Neural crest cell (in vitro differentiated cells): ENCODE measurements at regions not wholly inside any gene's neighbourhood (a gene's known extent, or its start where the extent isn't known, plus 50 kb on each side); places are given as distances from the start of the nearest gene placed in this dataset.

Source experiments
- DNase-seq: peaks from one replicate; pipeline ENCODE4 v3.0.0; 2021; ENCODE audit warnings: low read depth, mixed read lengths, low spot score
- H3K27ac Mint-ChIP-seq: one replicate; pipeline ENCODE4 v1.8.0; 2021; ENCODE audit warnings: mild to moderate bottlenecking, mixed read lengths; ENCODE audit not compliant: unreplicated experiment
- H3K27me3 Mint-ChIP-seq: 2 replicates; pipeline ENCODE4 v1.8.0; 2021; ENCODE audit warnings: low read depth, mild to moderate bottlenecking, mixed read lengths
- H3K36me3 Mint-ChIP-seq: 2 replicates; pipeline ENCODE4 v1.8.0; 2021; ENCODE audit warnings: low read depth, mild to moderate bottlenecking, mixed read lengths
- H3K4me1 Mint-ChIP-seq: 2 replicates; pipeline ENCODE4 v1.8.0; 2021; ENCODE audit warnings: mixed read lengths
- H3K4me3 Mint-ChIP-seq: one replicate; pipeline ENCODE4 v1.8.0; 2021; ENCODE audit warnings: mild to moderate bottlenecking, mixed read lengths
- H3K9me3 Mint-ChIP-seq: 2 replicates; pipeline ENCODE4 v1.8.0; 2021; ENCODE audit warnings: mixed read lengths
- CTCF ChIP-seq: fragments of 200-600 bp; sonication (generic); conservative IDR thresholded peaks from 2 replicates; pipeline ENCODE4 v1.5.0; 2021; ENCODE audit warnings: antibody characterized with exemption, mild to moderate bottlenecking

GRCh38 chr4:32560306-32560705, 1840.1 kb downstream of the PCDH7 start:
- Mint-ChIP-seq H3K4me3 (no peak overlapping the region), H3K27ac (no peak overlapping the region), H3K27me3 (no peaks in the 10 kb centered on the region), H3K9me3 (peaks cover 2% of the 10 kb centered on the region), H3K36me3 (no peaks in the 10 kb centered on the region), H3K4me1 (no peaks in the 10 kb centered on the region)
- no peak for TF ChIP-seq CTCF
- DNase-seq, result no peak

- no peak for DNase-seq
- no peak for TF ChIP-seq CTCF
- Mint-ChIP-seq H3K27ac (no peak overlapping the region), H3K36me3 (no peaks in the 10 kb centered on the region), H3K4me3 (no peak overlapping the region), H3K4me1 (no peaks in the 10 kb centered on the region), H3K9me3 (peaks cover 2% of the 10 kb centered on the region), H3K27me3 (no peaks in the 10 kb centered on the region)
These were observed 1841.8 kb downstream of the PCDH7 start for GRCh38 chr4:32562010-32562409.

GRCh38 chr4:32564626-32565025, 1844.5 kb downstream of the PCDH7 start:
- Mint-ChIP-seq H3K27me3 (no peaks in the 10 kb centered on the region), H3K9me3 (peaks cover 2% of the 10 kb centered on the region), H3K4me3 (no peak overlapping the region), H3K27ac (no peak overlapping the region), H3K4me1 (peaks cover 6% of the 10 kb centered on the region), H3K36me3 (no peaks in the 10 kb centered on the region)
- DNase-seq, result no peak
- no peak for TF ChIP-seq CTCF

GRCh38 chr4:32569861-32570260, 1849.7 kb downstream of the PCDH7 start:
- Mint-ChIP-seq H3K27me3 (no peaks in the 10 kb centered on the region), H3K9me3 (no peaks in the 10 kb centered on the region), H3K4me1 (peaks cover 10% of the 10 kb centered on the region), H3K36me3 (no peaks in the 10 kb centered on the region), H3K4me3 (no peak overlapping the region), H3K27ac (no peak overlapping the region)
- no peak for TF ChIP-seq CTCF
- DNase-seq, result no peak

GRCh38 chr4:32572366-32572765, 1852.2 kb downstream of the PCDH7 start:
- H3K36me3 Mint-ChIP-seq, result no peaks in the 10 kb centered on the region
- no peak overlapping the region for H3K4me3 Mint-ChIP-seq
- no peaks in the 10 kb centered on the region for H3K9me3 Mint-ChIP-seq
- DNase-seq, result no peak
- H3K27me3 Mint-ChIP-seq, result no peaks in the 10 kb centered on the region
- H3K4me1 Mint-ChIP-seq, result peaks cover 10% of the 10 kb centered on the region
- no peak for TF ChIP-seq CTCF
- no peak overlapping the region for H3K27ac Mint-ChIP-seq

GRCh38 chr4:32574803-32575202, 1854.6 kb downstream of the PCDH7 start:
- no peak for TF ChIP-seq CTCF

More at GRCh38 chr4:32574803-32575202, 1854.6 kb downstream of the PCDH7 start:
- Mint-ChIP-seq H3K4me1 (peaks cover 4% of the 10 kb centered on the region), H3K27ac (no peak overlapping the region), H3K36me3 (no peaks in the 10 kb centered on the region), H3K4me3 (no peak overlapping the region), H3K27me3 (no peaks in the 10 kb centered on the region), H3K9me3 (no peaks in the 10 kb centered on the region)
- DNase-seq, result no peak
